Retina (tissue), 1 donor: ENCODE measurements at regions not wholly inside any gene's neighbourhood (a gene's known extent, or its start where the extent isn't known, plus 50 kb on each side); places are given as distances from the start of the nearest gene placed in this dataset.

Experiments
- DNase-seq: peaks from one replicate; pipeline ENCODE4 v3.0.0-alpha.2; 2016

DNA sequence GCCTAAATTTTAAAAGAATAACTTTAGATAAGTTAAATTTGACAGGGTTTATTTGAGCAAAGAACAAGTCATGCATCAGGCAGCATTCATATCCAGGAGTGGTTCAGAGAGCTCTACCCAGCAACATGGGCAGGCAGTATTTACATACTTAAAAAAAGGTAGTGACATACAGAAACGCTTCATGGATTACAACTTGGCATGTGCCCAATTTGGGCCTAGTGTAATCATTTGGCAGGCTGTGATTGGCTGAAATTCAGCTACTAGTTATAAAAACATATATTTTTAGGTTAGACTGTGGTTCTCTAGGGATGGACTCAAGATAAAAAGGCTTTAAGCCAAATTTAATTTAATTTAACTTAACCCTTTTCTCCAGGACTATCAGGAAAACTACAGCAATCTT lies 374.0 kb upstream of the ADAMTS16 start:
- DNase-seq: no peak

DNA sequence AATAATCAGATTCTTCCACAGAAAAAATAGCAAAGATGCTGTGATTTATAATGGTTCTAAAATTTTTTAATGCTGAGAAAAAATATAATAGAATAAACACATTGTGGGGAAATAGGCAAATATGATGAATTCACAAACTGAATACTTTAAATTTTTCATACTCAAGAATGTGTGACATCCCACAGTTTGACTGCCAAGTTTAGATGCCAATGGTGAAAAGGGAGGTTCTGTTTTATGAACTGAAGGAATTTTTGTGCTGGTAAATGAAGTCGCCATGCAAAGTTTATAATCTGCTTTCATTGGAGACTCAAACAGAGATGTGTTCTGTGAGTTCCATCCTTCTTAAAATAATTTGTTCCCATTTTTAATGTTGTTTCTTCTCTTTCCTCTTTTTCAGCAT lies 367.5 kb upstream of the ADAMTS16 start:
- no peak for DNase-seq

DNA sequence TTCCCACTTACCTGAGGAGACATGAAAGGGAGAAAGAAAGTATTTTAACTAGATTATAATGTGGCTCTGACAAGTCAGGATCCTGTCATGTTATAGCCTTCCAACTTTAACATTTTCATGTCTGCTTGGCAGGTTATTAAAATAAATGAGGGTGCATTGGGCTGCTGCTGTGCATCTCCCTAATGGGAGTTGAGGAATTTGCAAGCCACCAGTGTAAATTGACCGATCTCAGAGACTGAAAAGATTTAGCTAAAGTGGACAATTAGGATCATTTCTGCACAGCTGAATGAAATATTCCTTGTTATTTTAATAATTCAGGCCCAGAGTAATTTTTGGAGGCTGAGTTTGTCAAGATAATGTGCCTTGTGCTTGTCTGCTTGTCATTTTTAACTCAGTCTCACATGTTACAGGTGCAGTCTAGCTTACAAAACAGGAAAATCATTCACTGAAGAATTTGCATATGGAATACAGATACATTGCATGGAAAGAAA lies 366.3 kb upstream of the ADAMTS16 start:
- peak; percentile 27 for DNase-seq

DNA sequence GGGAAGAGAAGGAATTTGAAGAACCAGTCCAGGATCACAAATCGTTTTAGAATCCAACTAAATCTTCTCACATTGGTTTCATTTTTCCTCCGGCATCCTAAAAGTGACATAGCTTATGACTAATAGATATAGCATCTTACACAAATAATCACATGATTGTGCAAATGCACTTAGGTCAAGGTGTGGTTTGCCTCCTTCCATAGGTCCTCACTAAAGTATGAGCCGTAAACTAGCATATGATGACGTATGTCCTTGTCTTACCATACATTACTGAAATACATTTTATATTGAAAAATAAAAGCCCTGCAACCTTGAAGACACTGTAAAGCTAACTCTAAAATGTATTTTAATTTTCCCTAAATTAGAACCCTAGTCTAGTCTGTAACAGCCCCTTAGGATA lies 362.7 kb upstream of the ADAMTS16 start:
- DNase-seq: no peak

DNA sequence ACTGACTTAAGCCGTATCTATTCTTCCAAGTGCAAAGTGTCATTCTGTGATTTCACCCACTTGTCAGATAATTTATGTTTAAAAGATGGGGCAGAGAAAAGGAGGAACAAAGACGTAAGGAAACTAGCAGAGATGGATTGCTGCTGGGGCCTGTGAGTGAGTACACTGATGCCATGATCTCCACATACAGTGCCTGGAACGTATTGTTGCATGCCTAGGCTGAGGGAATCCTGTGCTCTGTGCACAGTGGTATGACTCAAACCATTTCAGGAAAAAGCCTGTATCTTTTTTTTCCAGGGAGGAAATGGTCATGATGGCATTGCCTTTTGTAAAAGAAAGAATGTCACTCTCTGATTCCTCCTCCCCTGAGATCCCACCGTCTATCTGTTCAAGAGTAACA lies 359.5 kb upstream of the ADAMTS16 start:
- no peak for DNase-seq

DNA sequence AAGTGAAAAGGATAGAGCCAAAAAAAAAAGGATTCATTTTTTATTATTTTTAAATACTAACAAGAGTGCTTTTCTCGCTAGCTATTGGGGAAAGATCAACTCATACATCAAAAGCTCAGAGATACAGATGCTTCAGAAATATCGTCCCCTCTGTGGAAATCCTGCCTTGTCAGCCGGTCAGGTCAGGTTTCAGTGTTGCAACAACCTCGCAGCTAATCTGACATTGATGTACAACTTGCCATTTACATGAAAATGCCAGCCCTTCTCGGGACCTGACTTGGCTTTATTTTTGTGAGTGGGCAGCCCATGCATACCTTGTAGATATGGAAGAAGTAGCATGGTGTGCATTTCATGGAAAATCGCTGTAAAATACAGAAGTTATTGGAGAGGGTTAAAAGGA lies 358.8 kb upstream of the ADAMTS16 start:
- DNase-seq: no peak

DNA sequence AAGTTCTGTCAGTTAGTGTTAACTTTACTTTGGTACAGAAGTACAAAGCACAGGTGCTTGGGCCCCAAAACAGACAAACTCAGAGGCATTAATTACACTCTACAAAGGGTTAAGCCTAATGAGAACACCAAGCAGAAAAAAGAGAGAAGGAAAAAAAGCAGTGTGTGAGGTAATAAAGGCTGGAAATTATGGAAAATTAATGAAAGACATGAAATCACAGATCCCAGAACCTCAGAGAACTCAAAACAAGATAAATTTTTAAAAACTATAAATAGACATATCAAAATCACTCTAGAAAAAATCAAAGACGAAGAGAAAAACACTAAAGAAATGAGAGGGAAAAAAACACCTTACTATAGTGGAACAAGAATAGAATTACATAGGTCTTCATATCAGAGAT lies 354.2 kb upstream of the ADAMTS16 start:
- no peak for DNase-seq

DNA sequence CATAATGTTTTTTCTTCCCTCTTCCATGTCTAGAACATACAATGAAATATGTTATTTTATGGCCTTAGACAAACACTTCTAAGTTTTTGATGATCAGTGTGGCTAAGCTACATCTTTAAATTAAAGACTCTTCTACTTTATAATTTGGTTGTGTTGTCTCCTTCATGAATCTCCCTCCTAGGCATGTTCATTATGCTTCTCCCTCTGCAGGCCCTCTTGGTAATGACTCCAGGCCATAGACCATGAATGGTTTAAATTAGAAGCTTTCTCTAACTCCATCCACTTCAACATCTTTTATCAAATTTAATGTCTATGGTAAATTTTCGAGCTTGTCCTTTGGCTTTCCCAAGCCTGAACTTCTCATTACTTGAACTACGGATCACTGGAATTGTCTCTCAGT lies 342.7 kb upstream of the ADAMTS16 start:
- no peak for DNase-seq

DNA sequence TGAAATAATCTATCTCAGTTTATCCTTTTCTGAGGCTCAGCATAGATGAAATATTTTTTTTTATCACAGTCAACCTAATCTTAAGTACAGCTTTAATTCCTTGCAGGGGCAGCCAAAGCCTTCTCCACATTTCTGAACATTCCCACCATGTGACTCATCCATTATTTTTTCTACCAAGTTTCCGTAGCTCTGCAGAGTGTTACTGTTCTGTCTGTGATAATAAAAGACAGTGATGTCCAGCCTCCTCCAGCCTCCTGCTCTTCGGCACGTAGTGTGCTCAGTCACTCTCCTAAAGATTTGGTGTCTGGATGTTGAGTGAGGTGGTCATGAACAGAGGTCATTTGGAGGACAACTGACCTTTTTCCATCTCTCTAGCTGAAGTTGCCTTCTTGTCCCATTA lies 338.1 kb upstream of the ADAMTS16 start:
- DNase-seq: peak; percentile 14

DNA sequence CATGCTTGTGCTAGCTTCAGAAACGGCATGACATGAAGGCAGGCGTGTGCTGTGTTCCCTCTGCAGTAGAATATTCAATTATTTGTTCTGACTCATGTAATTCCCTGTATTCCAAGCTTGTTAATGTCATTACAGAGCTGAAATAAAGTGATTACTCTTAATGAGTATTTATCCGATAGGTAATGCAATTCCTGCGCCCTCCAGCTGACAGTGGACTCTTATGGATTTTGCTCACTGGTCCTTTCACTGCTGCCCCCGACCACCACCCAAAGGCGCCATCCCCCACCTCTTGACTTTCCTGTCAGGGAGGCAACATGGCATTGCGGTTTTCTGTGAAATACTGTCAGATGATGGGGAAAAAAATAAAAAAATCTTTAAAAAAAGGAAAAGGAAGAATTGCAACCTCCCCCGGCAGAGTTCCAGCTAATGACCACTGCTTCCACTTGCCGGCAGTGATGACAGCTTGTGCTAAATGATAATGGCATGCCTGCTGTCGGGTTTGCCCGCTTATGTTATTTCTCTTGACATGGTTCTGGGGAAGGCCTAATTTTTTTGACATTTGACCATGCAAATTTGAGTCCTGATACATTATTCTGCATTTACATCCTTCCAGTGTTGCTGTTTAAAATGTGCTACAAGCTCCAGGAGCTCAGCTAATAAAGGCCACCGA lies 335.3 kb upstream of the ADAMTS16 start:
- peak; percentile 93 for DNase-seq

DNA sequence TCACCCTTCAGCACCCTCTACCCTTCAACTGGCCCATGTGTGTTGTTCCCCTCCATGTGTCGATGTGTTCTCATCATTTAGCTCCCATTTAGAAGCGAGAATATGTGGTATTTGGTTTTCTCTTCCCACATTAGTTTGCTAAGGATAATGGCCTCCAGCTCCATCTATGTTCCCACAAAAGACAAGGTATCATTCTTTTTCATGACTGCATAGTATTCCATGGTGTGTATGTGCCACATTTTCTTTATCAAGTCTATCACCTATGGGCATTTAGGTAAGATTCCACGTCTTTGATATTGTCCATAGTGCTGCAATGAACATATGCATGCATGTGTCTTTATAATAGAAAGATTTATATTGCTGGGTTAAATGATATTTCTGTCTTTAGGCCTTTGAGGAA lies 325.1 kb upstream of the ADAMTS16 start:
- DNase-seq: no peak

DNA sequence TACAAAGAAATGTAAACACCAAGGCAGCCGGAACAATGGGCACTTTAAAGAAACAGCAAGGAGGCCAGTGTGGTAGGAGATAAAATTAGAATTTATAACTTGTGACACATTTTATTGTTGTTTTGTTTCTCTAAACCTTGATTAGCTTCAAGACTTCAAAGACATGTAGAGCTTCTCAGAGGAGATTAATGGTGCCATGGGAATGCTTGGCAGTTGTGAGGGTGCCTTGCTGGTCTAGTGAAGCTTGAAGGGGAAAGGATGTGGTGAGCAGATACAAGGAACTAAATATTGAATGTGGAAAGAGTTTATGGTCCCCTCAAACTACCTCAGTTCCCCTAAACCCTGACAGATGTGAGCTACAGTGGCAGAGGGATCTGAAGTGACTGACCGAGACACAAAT lies 322.4 kb upstream of the ADAMTS16 start:
- DNase-seq: no peak

DNA sequence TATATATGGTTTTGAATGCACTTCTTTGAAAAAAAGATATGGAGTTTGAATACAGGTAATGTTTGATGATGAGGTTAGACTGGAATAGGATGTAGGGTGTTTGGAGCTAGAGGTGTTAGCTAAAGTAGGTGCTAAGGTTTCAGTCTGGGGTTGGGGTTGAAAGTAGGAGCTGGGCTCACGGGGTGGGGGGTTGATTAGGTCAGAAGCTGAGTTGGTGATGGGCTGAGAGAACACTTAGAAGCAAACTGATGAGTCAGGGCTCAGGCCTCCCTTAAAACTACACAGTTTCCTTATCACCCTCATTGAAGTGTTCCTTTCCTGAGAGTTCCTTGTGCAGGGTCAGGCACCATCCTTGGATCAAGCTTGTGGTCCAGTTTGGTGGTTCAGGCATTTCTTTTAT lies 308.8 kb upstream of the ADAMTS16 start:
- DNase-seq: no peak

DNA sequence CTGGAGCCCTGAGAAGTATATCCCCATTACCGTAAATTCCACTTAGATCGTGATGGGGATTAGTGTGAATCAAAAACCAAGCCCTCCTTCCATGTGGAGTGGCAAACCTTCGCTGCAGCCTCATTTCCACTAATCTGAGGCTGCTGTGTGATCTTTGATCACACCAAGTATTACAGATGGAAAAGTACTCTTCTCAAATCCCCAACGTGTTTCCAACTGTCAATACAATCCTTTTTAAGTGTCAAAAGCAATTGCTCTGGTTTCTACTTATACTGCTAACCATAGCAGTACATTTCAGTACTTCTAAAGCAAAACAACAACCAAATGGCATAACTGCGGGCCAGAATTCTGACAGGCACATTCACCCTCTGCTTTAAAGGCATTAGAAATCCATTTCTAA lies 307.7 kb upstream of the ADAMTS16 start:
- no peak for DNase-seq

DNA sequence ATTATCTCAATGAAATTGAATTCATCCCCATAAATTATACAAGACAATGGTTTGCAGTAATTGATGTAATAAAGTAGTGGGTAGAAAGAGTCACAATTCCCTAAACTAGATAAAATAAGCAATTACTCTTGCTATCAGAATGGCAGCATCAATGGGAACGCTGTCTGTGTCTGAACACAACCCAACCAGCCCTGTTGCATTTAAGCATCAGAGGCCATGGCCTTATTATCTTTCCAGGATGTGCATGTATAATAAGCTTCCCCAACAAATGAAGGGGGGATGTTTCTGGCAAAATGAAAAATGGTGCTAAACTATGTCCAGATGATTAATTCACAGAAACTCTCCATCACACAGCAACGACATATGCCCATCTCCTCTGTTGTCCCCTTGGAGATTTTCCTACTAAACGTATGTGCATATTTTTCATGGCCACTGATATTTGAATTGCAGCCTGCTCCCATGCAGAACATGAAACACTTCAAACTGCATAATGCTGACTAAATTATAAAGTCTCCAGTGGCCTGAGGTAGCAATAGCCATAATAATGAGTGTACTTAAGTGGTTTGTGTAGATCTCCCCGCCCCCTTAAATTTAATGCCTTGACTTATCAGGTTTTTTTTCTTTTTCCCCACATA lies 306.9 kb upstream of the ADAMTS16 start:
- DNase-seq: no peak

DNA sequence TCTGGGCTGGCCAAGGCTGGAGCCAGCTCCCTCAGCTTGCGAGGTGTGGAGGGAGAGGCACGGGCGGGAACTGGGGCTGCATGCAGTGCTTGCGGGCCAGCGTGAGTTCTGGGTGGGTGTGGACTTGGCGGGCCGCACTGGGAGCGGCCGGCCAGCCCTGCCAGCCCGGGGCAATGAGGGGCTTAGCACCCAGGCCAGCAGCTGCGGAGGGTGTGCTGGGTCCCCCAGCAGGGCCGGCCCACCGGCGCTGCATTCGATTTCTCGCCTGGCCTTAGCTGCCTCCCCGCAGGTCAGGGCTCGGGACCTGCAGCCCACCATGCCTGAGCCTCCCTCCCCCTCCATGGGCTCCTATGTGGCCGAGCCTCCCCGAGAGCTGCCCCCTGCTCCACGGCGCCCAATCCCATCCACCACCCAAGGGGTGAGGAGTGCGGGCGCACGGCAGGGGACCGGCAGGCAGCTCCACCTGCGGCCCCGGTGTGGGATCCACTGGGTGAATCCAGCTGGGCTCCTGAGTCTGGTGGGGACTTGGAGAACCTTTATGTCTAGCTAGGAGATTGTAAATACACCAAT lies 302.6 kb upstream of the ADAMTS16 start:
- DNase-seq: no peak

DNA sequence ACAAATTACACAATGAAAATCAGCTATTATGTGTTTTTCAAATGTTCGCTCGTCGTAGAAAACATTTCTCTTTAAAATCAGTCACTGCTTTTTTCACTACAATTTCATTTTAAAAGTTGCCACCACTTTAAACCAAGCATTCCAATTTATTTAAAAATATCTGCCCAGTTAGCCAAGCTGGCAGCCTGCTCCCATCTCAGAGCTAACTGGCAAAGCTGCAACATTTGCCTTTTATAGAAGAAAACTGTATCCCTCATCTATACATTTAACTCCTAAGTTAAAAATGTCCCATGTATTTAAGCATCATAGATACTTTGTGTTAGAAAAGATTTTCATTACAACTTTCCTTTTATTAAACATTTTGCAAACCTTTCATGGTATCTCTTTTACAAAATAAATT lies 294.9 kb upstream of the ADAMTS16 start:
- no peak for DNase-seq

DNA sequence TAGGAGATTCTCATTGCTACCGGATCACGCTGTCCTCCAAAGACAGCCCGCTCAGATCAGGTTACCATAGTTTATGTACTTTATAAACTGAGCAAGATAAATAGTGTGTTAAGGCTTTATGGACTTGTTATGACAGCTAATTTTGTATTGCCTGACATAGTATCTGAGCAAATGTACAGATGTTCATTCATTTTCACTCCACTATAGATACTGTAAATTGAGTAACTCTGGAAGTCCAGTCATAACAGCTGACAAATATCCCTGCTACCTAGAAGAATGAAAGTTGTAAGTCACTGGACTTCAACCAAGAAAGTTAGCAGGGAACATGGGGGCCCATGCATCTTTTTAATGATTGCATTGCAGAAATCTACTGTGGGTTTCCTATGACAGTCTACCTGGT lies 292.4 kb upstream of the ADAMTS16 start:
- no peak for DNase-seq

DNA sequence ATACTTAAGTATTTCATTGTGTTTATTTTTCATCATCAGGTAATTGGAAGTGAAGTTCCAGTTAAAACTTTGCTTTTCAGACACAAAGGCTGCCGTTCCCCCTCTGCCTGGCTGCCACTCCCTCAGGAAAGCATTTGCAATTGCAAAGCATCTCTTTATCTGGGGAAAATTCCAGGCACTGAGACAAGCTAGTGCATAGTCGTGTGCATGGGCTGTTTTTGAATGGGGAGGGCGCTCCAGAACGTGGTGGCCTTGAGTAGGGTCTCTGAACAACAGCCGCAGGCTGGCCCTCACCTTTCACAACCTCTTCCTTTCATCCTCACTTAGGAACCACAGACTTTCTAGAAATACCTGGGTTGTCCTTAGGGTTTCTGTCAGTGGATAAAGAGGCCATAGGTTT lies 285.1 kb upstream of the ADAMTS16 start:
- no peak for DNase-seq

DNA sequence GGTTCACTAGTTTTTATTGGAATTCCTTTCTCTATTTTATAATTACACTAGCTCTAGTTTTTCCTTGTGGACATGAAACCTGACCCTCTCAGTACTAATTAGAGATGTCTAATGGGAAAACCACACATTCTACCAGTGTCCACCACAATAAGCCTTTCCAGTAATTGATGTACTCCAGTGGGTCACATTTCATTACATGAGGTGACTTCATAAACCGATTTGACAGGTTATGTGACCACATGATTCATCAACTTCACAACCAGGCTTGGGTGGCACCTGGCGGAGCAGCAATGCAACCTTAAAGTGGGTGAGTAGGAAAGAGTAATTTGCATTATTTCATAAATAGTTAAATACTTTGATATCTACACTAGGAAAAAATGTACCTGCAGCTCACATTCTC lies 284.2 kb upstream of the ADAMTS16 start:
- peak; percentile 36 for DNase-seq

DNA sequence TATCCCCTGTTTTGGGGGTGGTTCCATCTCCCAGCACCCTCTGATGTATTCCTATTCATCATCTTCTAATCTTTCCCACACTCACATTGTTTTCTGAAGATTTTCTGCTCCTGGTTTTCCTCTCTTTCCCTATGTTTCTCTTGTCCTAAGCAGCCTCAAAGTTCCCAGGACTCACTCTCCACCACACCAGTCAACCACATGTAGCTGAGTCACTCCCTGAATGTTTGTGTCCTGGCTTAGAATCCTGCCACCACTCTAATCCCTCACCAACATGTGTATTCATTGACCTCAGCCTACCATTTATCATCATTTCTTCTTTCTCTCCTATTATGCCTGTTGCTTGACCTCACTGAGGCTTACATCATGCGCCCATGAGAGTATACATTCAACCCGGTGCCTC lies 282.4 kb upstream of the ADAMTS16 start:
- DNase-seq: no peak

DNA sequence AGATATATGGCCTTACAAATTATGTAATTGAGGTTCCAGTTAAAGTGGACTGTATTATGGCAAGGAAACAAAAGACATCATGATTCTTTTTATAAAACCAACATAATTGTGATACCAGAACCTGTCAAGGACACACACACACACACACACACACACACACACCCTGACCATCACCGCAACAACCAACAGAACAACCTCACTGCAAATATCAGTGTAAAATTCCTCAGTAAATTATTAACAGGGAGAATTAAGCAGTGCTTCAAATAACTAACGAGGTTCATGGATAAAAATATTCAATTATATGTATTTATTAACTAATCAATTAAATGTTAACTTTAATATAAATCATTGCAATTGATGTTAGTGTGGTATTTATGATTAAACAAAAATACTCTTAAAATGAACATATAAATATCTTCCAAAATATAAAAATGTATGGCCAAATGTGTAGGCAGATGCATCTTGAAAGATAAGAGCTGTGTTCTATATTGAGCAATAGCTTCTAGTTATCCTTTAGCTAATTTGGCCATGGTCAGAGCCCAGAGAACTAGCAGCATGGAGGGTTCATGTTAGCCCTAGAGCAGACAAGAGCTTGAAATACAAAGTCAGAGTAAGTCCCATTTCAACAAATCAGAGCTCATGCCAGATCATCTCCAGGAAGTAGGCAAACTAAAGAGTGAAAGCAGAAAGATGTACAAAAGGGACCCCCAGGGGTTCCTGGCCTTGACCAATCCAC lies 280.5 kb upstream of the ADAMTS16 start:
- DNase-seq: no peak

DNA sequence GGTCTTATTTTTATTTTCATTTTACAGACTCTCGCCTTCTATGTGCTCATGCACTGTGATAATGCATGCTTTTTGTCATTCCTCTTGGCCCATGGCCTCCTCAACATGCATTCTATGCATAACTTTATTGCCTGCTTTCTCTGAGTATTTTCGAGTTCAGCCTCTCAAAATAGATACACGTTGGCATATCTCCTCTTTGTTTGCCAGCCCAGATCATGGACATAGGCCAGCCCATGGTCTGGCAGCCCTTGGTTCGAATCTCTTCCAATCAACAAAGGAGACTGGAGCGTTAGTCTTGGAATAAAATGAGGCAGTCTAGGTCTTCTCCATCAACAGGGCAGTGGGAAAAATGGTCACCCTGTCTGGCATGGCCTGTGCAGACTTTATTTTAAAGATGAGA lies 279.5 kb upstream of the ADAMTS16 start:
- no peak for DNase-seq

DNA sequence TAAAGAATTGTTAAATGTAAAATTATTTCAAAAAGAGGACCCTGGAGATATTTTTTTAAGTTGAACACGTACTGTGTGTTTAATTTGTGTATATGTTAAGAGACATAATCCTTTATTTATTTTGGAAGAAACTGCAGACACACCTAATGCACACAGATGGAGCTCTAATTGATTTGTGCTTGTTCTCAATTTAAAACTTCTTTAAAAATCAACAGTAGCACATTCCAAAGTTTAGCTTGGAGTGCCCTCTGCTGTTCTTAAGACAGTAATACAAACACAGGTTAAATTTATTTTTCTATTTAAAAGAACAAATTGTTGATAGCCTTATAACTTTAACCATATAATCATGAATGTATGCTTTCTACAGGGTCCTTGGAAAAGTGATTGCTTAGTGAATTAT lies 277.6 kb upstream of the ADAMTS16 start:
- no peak for DNase-seq
